ENCODE measurements at regions not wholly inside any gene's neighbourhood (a gene's known extent, or its start where the extent isn't known, plus 50 kb on each side); places are given as distances from the start of the nearest gene placed in this dataset.

- H3K9me2 ChIP-seq (replicated peaks; ENCODE audit: insufficient read depth, low read length): no peaks in the 10 kb centered on the region
- H3K4me2 ChIP-seq (ENCODE audit: low read depth, low read length, poor library complexity, severe bottlenecking): no peak overlapping the region
- no peak overlapping the region for H2AFZ ChIP-seq (ENCODE audit: low read length)
- H3K27me3 ChIP-seq (ENCODE audit: low read length): no peaks in the 10 kb centered on the region
- H3K79me2 ChIP-seq (ENCODE audit: low read length): no peaks in the 10 kb centered on the region
- H4K20me1 ChIP-seq (ENCODE audit: insufficient read depth, low read depth, low read length): no peaks in the 10 kb centered on the region
- no peak overlapping the region for H3K9ac ChIP-seq (ENCODE audit: low read length)
- H3K27ac ChIP-seq (ENCODE audit: low read length): no peak overlapping the region
- DNase-seq: no peak
- no peaks in the 10 kb centered on the region for H3K36me3 ChIP-seq (ENCODE audit: insufficient read depth, low read length)
- no peak overlapping the region for H3K4me3 ChIP-seq (ENCODE audit: low read length)
- H3K4me1 ChIP-seq (ENCODE audit: low read length): no peaks in the 10 kb centered on the region
- H3K9me3 ChIP-seq (ENCODE audit: low read length): peaks cover 13% of the 10 kb centered on the region
Observed at GRCh38 chr1:81559662-81560350, 240.9 kb upstream of the ADGRL2 start.

GRCh38 chr1:81558291-81559076 lies 242.2 kb upstream of the ADGRL2 start:
- Histone ChIP-seq H2AFZ (ENCODE audit: low read length) (no peak overlapping the region), H3K36me3 (ENCODE audit: insufficient read depth, low read length) (no peaks in the 10 kb centered on the region), H3K4me1 (ENCODE audit: low read length) (no peaks in the 10 kb centered on the region), H3K27me3 (ENCODE audit: low read length) (no peaks in the 10 kb centered on the region), H4K20me1 (ENCODE audit: insufficient read depth, low read depth, low read length) (no peaks in the 10 kb centered on the region), H3K4me3 (ENCODE audit: low read length) (no peak overlapping the region), H3K4me2 (ENCODE audit: low read depth, low read length, poor library complexity, severe bottlenecking) (no peak overlapping the region), H3K27ac (ENCODE audit: low read length) (no peak overlapping the region), H3K9ac (ENCODE audit: low read length) (no peak overlapping the region), H3K9me2 (replicated peaks; ENCODE audit: insufficient read depth, low read length) (no peaks in the 10 kb centered on the region; the same call in 1 of the 2 replicates), H3K9me3 (ENCODE audit: low read length) (peaks cover 17% of the 10 kb centered on the region), H3K79me2 (ENCODE audit: low read length) (no peaks in the 10 kb centered on the region)
- no peak for DNase-seq

- H3K36me3 ChIP-seq (ENCODE audit: insufficient read depth, low read length): no peaks in the 10 kb centered on the region
- H3K9me2 ChIP-seq (replicated peaks; ENCODE audit: insufficient read depth, low read length): no peaks in the 10 kb centered on the region; the same call in 1 of the 2 replicates
- H3K4me3 ChIP-seq (ENCODE audit: low read length): no peak overlapping the region
- H4K20me1 ChIP-seq (ENCODE audit: insufficient read depth, low read depth, low read length): no peaks in the 10 kb centered on the region
- no peaks in the 10 kb centered on the region for H3K79me2 ChIP-seq (ENCODE audit: low read length)
- no peak overlapping the region for H3K9ac ChIP-seq (ENCODE audit: low read length)
- H3K27ac ChIP-seq (ENCODE audit: low read length): no peak overlapping the region
- no peak for DNase-seq
- H2AFZ ChIP-seq (ENCODE audit: low read length): no peak overlapping the region
- no peak overlapping the region for H3K4me2 ChIP-seq (ENCODE audit: low read depth, low read length, poor library complexity, severe bottlenecking)
- no peaks in the 10 kb centered on the region for H3K27me3 ChIP-seq (ENCODE audit: low read length)
- no peaks in the 10 kb centered on the region for H3K4me1 ChIP-seq (ENCODE audit: low read length)
- H3K9me3 ChIP-seq (ENCODE audit: low read length): peaks cover 12% of the 10 kb centered on the region
Observed at GRCh38 chr1:81556968-81557367, 243.8 kb upstream of the ADGRL2 start.

GRCh38 chr1:81554534-81554933 lies 246.2 kb upstream of the ADGRL2 start:
- Histone ChIP-seq H3K36me3 (ENCODE audit: insufficient read depth, low read length) (no peaks in the 10 kb centered on the region), H4K20me1 (ENCODE audit: insufficient read depth, low read depth, low read length) (no peaks in the 10 kb centered on the region), H3K9ac (ENCODE audit: low read length) (no peak overlapping the region), H3K9me2 (replicated peaks; ENCODE audit: insufficient read depth, low read length) (no peaks in the 10 kb centered on the region; the same call in 1 of the 2 replicates), H3K4me2 (ENCODE audit: low read depth, low read length, poor library complexity, severe bottlenecking) (no peak overlapping the region), H3K27me3 (ENCODE audit: low read length) (no peaks in the 10 kb centered on the region), H2AFZ (ENCODE audit: low read length) (no peak overlapping the region), H3K9me3 (ENCODE audit: low read length) (peaks cover 12% of the 10 kb centered on the region), H3K4me1 (ENCODE audit: low read length) (no peaks in the 10 kb centered on the region), H3K4me3 (ENCODE audit: low read length) (no peak overlapping the region), H3K79me2 (ENCODE audit: low read length) (no peaks in the 10 kb centered on the region), H3K27ac (ENCODE audit: low read length) (no peak overlapping the region)
- DNase-seq: no peak

GRCh38 chr1:81554108-81554507 lies 246.6 kb upstream of the ADGRL2 start:
- no peak overlapping the region for H3K4me3 ChIP-seq (ENCODE audit: low read length)
- H3K9me3 ChIP-seq (ENCODE audit: low read length): peaks cover 12% of the 10 kb centered on the region
- no peaks in the 10 kb centered on the region; the same call in 1 of the 2 replicates for H3K9me2 ChIP-seq (replicated peaks; ENCODE audit: insufficient read depth, low read length)
- no peak overlapping the region for H3K27ac ChIP-seq (ENCODE audit: low read length)
- H3K79me2 ChIP-seq (ENCODE audit: low read length): no peaks in the 10 kb centered on the region
- DNase-seq: no peak
- H3K4me1 ChIP-seq (ENCODE audit: low read length): no peaks in the 10 kb centered on the region
- H3K9ac ChIP-seq (ENCODE audit: low read length): no peak overlapping the region
- no peaks in the 10 kb centered on the region for H3K36me3 ChIP-seq (ENCODE audit: insufficient read depth, low read length)
- H2AFZ ChIP-seq (ENCODE audit: low read length): no peak overlapping the region
- no peaks in the 10 kb centered on the region for H4K20me1 ChIP-seq (ENCODE audit: insufficient read depth, low read depth, low read length)
- no peak overlapping the region for H3K4me2 ChIP-seq (ENCODE audit: low read depth, low read length, poor library complexity, severe bottlenecking)
- H3K27me3 ChIP-seq (ENCODE audit: low read length): no peaks in the 10 kb centered on the region

GRCh38 chr1:81553503-81553902 lies 247.2 kb upstream of the ADGRL2 start:
- Histone ChIP-seq H3K4me1 (ENCODE audit: low read length) (no peaks in the 10 kb centered on the region), H3K4me3 (ENCODE audit: low read length) (no peak overlapping the region), H3K36me3 (ENCODE audit: insufficient read depth, low read length) (no peaks in the 10 kb centered on the region), H2AFZ (ENCODE audit: low read length) (no peak overlapping the region), H3K9me2 (replicated peaks; ENCODE audit: insufficient read depth, low read length) (no peaks in the 10 kb centered on the region; the same call in 1 of the 2 replicates), H3K9me3 (ENCODE audit: low read length) (peaks cover 12% of the 10 kb centered on the region), H3K79me2 (ENCODE audit: low read length) (no peaks in the 10 kb centered on the region), H4K20me1 (ENCODE audit: insufficient read depth, low read depth, low read length) (no peaks in the 10 kb centered on the region), H3K9ac (ENCODE audit: low read length) (no peak overlapping the region), H3K27ac (ENCODE audit: low read length) (no peak overlapping the region), H3K4me2 (ENCODE audit: low read depth, low read length, poor library complexity, severe bottlenecking) (no peak overlapping the region), H3K27me3 (ENCODE audit: low read length) (no peaks in the 10 kb centered on the region)
- no peak for DNase-seq

- DNase-seq: no peak
Observed at GRCh38 chr1:81551946-81552345, 248.8 kb upstream of the ADGRL2 start.

GRCh38 chr1:81550753-81551152 lies 250.0 kb upstream of the ADGRL2 start:
- no peaks in the 10 kb centered on the region for H3K27me3 ChIP-seq (ENCODE audit: low read length)
- no peak overlapping the region for H3K9ac ChIP-seq (ENCODE audit: low read length)
- peaks cover 8% of the 10 kb centered on the region for H3K9me3 ChIP-seq (ENCODE audit: low read length)
- no peak overlapping the region for H3K4me3 ChIP-seq (ENCODE audit: low read length)
- H3K4me1 ChIP-seq (ENCODE audit: low read length): no peaks in the 10 kb centered on the region
- H4K20me1 ChIP-seq (ENCODE audit: insufficient read depth, low read depth, low read length): no peaks in the 10 kb centered on the region
- H3K27ac ChIP-seq (ENCODE audit: low read length): no peak overlapping the region
- H3K9me2 ChIP-seq (replicated peaks; ENCODE audit: insufficient read depth, low read length): no peaks in the 10 kb centered on the region; the same call in 1 of the 2 replicates
- no peak overlapping the region for H2AFZ ChIP-seq (ENCODE audit: low read length)
- H3K4me2 ChIP-seq (ENCODE audit: low read depth, low read length, poor library complexity, severe bottlenecking): no peak overlapping the region
- no peaks in the 10 kb centered on the region for H3K79me2 ChIP-seq (ENCODE audit: low read length)
- DNase-seq: no peak
- H3K36me3 ChIP-seq (ENCODE audit: insufficient read depth, low read length): no peaks in the 10 kb centered on the region

More at GRCh38 chr1:81551946-81552345, 248.8 kb upstream of the ADGRL2 start:
- Histone ChIP-seq H3K4me1 (ENCODE audit: low read length) (no peaks in the 10 kb centered on the region), H3K9me2 (replicated peaks; ENCODE audit: insufficient read depth, low read length) (no peaks in the 10 kb centered on the region; the same call in 1 of the 2 replicates), H3K27me3 (ENCODE audit: low read length) (no peaks in the 10 kb centered on the region), H2AFZ (ENCODE audit: low read length) (no peak overlapping the region), H3K9me3 (ENCODE audit: low read length) (peaks cover 9% of the 10 kb centered on the region; the same call in 1 of the 2 replicates), H3K36me3 (ENCODE audit: insufficient read depth, low read length) (no peaks in the 10 kb centered on the region), H4K20me1 (ENCODE audit: insufficient read depth, low read depth, low read length) (no peaks in the 10 kb centered on the region), H3K27ac (ENCODE audit: low read length) (no peak overlapping the region), H3K4me3 (ENCODE audit: low read length) (no peak overlapping the region), H3K4me2 (ENCODE audit: low read depth, low read length, poor library complexity, severe bottlenecking) (no peak overlapping the region), H3K9ac (ENCODE audit: low read length) (no peak overlapping the region), H3K79me2 (ENCODE audit: low read length) (no peaks in the 10 kb centered on the region)
